ENCODE measurements at regions not wholly inside any gene's neighbourhood (a gene's known extent, or its start where the extent isn't known, plus 50 kb on each side); places are given as distances from the start of the nearest gene placed in this dataset.
"Not testable (repeated sequence)": the region's sequence is repeated elsewhere in the genome, so short reads cannot be mapped to it uniquely, and the experiment has no call there.

DNA sequence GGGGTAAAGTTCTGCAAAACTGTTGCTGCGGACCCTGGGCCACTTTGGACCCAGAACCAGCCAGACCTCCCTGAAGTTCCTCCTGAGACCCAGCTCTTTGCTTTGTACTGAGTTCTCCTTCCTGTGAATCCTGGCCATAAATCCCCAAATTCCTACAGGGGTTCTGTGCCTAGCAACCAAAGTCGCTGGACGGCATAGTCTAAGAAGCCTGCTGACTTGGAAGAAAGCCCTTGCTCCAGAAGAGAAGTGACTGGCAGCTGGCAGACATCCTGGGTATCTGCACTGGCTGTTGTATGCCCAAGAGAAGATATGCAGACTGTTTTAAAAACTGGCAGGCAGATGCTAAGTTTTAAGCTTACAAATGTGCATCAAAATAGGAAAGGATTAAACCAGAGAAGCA lies 99.9 kb upstream of the SLC24A4 start:
- Histone ChIP-seq H3K27me3 (replicated peaks) (no peaks in the 10 kb centered on the region), H3K4me3 (ENCODE audit: low read depth, low read length) (no peak overlapping the region), H3K36me3 (replicated peaks) (no peaks in the 10 kb centered on the region), H3K27ac (no peak overlapping the region)
- no peak for DNase-seq
- TF ChIP-seq CTCF (IDR thresholded peaks at IDR 0.05; ENCODE audit: low read depth, low read length, missing control alignments): no peak
- in situ Hi-C loops (cut with HindIII; ENCODE audit: low pct_ligation_motif_present, low sequenced_read_pairs): no loop called here

DNA sequence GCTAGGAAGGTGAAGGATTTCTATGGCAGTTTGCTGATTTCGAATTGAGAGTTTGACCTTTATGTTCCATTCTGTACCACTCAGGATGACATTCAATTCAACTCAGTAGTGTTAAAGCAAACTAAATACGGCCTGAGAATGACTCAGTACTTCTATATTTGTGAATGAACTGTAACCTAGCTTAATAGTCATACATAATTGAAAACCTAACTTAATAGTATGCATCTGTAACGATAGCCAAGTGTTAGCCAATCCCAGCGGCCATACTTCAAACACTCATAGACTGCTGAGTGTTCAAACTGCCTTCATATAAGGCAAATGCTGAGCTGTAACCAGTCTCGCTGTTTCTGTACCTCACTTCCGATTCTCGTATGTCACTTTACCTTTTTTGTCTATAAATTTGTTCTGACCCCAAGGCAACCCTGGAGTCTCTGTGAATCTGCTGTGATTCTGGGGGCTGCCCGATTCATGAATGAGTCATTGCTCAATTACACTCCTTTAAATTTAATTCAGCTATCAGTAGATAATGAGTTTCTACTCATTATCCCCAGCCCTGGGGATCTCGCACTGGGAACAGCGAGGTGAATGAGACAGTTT lies 98.5 kb upstream of the SLC24A4 start:
- TF ChIP-seq CTCF (IDR thresholded peaks at IDR 0.05; ENCODE audit: low read depth, low read length, missing control alignments): no peak
- Histone ChIP-seq H3K36me3 (replicated peaks) (no peaks in the 10 kb centered on the region), H3K27me3 (replicated peaks) (no peaks in the 10 kb centered on the region), H3K27ac (no peak overlapping the region), H3K4me3 (ENCODE audit: low read depth, low read length) (no peak overlapping the region)
- DNase-seq: no peak
- in situ Hi-C loops (cut with HindIII; ENCODE audit: low pct_ligation_motif_present, low sequenced_read_pairs): no loop called here

DNA sequence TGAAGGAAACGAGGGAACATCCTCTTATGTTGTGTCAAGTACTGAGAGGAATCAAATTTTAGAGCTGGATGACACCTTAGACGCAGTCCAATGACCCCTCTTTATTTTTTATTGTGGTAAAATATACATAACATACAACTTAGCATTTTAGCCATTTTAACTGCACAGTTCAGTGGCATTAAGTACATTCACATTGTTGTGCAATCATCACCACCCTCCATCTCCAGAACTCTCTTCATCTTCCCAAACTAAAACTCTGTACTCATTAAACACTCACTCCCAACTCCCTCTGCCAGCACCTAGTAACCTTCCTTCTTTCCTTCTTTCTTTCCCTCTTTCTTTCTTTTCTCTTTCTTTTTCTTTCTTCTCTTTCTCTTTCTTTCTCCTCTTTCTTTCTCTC lies 97.2 kb upstream of the SLC24A4 start:
- no peak for DNase-seq

DNA sequence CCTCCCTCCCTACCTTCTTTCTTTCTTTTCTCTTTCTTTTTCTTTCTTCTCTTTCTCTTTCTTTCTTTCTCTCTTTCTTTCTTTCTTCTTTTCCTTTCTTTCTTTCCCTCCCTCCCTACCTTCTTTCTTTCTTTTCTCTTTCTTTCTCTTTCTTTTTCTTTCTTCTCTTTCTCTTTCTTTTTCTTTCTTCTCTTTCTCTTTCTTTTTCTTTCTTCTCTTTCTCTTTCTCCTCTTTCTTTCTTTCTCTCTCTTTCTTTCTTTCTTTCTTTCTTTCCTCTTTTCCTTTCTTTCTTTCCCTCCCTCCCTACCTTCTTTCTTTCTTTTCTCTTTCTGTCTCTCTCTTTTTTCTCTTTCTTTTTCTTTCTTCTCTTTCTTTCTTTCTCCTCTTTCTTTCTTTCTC lies 96.8 kb upstream of the SLC24A4 start:
- in situ Hi-C loops (cut with HindIII; ENCODE audit: low pct_ligation_motif_present, low sequenced_read_pairs); H3K36me3 ChIP-seq (replicated peaks); H3K27me3 ChIP-seq (replicated peaks); DNase-seq; H3K27ac ChIP-seq; H3K4me3 ChIP-seq (ENCODE audit: low read depth, low read length): not testable (repeated sequence)

More for the DNA sequence above, 97.2 kb upstream of the SLC24A4 start:
- TF ChIP-seq CTCF (IDR thresholded peaks at IDR 0.05; ENCODE audit: low read depth, low read length, missing control alignments): no peak
- in situ Hi-C loops (cut with HindIII; ENCODE audit: low pct_ligation_motif_present, low sequenced_read_pairs): no loop called here
- Histone ChIP-seq H3K4me3 (ENCODE audit: low read depth, low read length) (no peak overlapping the region), H3K36me3 (replicated peaks) (no peaks in the 10 kb centered on the region), H3K27ac (no peak overlapping the region), H3K27me3 (replicated peaks) (no peaks in the 10 kb centered on the region)

- Histone ChIP-seq H3K36me3 (replicated peaks) (no peaks in the 10 kb centered on the region), H3K27ac (no peak overlapping the region), H3K27me3 (replicated peaks) (no peaks in the 10 kb centered on the region), H3K4me3 (ENCODE audit: low read depth, low read length) (no peak overlapping the region)
- DNase-seq: no peak
- in situ Hi-C loops (cut with HindIII; ENCODE audit: low pct_ligation_motif_present, low sequenced_read_pairs): no loop called here
- no peak for TF ChIP-seq CTCF (IDR thresholded peaks at IDR 0.05; ENCODE audit: low read depth, low read length, missing control alignments)
Observed at GRCh38 chr14:92236243-92236900, 86.6 kb upstream of the SLC24A4 start.

DNA sequence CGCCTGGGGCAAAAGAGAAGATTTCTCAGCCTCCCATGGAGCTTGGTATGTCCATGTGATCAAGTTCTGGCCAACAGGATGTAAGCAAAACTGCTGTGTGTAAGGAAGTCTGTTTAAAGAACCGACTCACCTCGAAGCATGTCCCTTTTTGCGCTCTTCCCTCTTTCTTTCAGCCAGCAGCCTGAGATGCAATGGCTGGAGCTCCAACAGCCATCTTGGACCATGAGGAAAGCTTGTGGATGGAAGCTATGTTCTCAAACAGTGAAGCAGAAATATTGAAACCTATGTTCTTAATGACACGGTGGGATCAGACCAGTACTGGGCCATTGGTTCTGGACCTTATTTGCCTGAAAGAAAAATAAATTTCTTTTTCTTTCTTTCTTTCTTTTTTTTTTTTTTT lies 82.3 kb upstream of the SLC24A4 start:
- H3K27ac ChIP-seq: no peak overlapping the region
- no peaks in the 10 kb centered on the region for H3K27me3 ChIP-seq (replicated peaks)
- in situ Hi-C loops (cut with HindIII; ENCODE audit: low pct_ligation_motif_present, low sequenced_read_pairs): no loop called here
- DNase-seq: no peak
- no peak overlapping the region for H3K4me3 ChIP-seq (ENCODE audit: low read depth, low read length)
- H3K36me3 ChIP-seq (replicated peaks): no peaks in the 10 kb centered on the region
- TF ChIP-seq CTCF (IDR thresholded peaks at IDR 0.05; ENCODE audit: low read depth, low read length, missing control alignments): no peak
